HuH-7.5 (cell line): ENCODE measurements at regions not wholly inside any gene's neighbourhood (a gene's known extent, or its start where the extent isn't known, plus 50 kb on each side); places are given as distances from the start of the nearest gene placed in this dataset.
"Not testable (repeated sequence)": the region's sequence is repeated elsewhere in the genome, so short reads cannot be mapped to it uniquely, and the experiment has no call there.

Experiments used
- DNase-seq: peaks from one replicate; pipeline ENCODE4 v3.0.0; 2011; ENCODE audit warnings: low spot score

DNA sequence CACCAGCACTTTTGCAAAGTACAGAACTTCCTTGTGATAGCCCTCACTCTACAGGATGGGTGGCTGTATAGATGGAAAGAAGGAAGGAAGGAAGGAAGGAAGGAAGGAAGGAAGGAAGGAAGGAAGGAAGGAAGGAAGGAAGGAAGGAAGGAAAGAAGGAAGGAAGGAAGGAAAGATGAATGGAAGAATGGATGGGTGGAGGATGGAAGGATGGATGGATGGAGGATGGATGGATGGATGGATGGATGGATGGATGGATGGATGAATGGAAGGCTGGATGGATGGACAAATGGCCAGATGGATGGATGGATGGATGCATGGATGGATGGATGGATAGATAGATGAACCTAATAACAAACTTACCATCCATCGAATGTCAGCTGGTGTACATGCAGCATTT, 256.9 kb downstream of the ANKRD60 start:
- not testable (repeated sequence) for DNase-seq

DNA sequence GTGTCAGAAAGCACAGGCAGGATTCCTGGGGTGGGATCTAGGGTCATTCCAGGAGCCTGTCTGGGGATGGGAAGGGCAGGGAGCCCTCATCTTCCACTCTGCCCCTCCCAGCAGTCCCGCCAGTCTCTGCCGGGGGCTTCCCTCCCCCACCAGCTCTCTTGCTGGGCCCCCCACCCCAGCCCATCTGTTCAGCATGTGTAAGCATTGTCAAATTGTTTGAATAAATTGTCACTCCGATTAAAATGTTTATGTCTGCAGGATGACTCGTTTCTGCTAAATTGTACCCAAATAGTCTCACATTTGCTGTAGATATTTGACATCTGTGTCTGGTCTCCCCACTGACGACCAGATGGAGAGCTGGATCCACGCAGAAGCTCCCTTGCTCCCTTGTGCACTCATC, 257.6 kb downstream of the ANKRD60 start:
- no peak for DNase-seq

DNA sequence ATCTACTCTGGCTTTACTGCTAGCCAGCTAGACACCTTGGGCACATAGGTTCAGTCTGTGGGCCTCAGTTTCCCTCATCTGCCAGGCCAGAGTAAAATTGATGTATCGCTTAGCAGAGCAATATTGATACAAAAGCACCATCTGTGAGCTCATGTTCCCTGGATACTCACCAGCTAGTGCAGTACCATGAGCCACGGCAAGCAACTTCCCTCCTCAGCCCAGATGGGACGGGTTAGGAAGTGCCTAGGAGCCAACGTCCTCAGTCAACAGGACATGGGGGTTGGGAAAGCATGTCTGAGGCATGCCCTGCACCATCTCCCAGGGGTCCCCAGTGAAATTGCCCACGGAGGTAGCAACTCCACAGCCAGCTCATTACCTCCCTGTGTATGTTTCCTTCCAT, 258.3 kb downstream of the ANKRD60 start:
- no peak for DNase-seq

DNA sequence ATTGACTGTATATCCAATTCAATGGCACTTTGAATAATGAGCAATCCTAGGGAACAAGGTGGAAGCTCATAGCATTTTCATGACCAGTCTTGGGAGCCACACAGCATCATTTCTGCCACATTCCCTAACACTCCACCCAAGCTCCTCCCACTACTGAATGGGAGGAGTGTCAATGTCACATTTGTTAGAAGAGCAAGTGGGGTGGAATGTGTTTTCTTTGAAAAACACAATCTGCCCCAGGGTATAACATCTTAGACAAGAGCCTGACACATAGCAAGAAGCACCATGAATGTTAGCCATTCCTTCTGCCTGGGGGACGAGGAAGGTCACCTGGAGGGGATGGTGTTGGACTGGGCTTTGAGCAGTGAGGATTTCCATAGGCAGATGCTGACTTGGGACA, 258.3 kb upstream of the PMEPA1 start:
- DNase-seq = no peak

DNA sequence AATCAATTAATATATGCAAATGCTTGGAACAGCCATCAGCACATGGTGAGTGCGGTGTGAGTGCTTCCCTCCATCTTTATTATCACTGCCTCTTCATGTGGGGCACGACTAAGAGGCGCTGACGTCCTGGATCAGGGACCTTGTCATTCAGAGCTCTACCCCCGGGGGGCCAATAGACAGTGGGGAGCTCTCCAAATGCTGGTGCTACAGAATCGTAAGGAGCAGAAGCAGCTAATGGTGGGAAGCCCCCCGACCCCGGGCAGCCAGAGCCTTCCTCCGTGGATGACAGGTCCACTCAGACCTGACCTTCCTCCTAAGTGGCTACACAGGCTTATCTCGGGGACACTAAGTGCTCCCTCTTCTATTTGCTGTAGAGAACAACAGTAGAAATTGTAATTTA, 257.5 kb upstream of the PMEPA1 start:
- DNase-seq = no peak

DNA sequence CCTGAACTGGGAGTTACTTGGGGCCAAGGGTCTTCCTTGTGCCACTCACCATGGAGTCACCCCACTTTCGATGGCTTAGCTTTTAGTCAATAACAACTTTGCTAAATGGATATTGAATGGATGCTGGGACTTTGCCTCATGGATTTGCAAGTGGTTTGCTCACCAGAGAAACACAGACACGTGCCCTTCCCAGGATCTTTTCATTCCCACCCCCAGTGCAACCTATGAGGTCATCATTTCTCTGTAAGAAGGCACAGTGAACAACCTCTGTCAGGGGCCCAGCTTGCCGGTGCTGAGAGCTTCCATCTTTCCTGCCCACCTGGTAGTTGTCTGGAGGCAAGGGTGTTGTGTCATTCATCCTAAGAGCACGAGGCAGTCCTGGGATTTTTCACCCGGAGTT, 256.8 kb upstream of the PMEPA1 start:
- DNase-seq = no peak

DNA sequence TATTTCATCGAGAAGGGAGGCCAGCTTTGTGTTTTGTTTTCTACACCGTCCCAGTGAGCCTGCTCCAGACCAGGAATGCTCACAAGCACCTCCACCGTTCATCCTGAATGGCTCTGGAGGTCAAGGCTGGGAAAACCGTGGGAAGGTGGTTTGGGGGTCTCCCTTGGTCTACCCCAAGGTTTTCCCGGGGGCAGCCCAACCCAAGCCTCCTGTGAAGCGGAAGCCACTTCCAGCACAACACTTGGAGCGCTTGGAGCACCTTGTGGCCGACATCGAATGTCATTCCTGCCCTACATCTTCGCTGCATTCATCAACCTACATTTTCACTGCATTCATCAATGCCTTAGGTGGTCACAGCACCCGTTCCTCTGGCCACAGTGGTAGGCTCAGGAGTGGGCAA, 255.6 kb upstream of the PMEPA1 start:
- DNase-seq = no peak

DNA sequence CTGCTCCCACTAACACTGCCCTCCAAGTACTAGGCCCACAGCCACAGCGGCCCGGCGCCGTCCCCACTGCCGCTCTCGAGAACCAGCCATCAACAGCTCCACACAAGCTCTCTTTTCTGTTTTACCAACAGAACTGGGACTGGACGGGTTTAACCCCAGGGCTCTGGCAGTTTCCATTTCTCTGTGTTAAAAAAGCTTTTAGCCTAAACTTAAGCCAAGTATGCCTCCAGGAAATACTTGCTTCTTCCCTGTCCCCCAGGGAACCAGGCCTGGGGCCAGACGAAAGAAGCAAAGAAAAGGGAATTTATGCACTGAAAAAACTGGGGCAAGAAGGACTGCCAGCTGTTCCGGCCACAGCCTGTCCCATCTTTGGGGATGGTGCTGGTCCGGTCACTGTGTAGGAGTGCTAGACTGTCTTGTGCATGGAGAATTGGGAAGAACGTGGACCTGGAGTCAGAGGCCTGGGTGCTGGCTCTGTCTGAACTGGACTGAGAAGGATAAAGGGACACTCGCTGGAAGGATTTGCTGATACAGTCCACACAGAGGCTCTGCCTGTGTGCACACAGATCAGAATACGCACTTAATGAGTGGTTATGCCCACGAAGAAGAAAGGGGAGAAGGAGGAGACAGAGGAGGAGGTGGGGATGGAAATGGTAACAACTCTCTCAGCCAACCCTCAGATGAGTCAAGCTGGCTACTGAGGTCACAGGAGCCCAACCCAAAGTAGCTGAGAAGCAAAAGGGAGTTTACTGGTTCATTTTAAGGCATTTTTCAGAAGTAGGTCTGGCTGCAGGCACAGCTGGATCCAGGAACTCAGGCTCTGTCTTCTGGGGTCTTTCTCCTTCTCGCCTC, 254.4 kb upstream of the PMEPA1 start:
- DNase-seq = no peak

DNA sequence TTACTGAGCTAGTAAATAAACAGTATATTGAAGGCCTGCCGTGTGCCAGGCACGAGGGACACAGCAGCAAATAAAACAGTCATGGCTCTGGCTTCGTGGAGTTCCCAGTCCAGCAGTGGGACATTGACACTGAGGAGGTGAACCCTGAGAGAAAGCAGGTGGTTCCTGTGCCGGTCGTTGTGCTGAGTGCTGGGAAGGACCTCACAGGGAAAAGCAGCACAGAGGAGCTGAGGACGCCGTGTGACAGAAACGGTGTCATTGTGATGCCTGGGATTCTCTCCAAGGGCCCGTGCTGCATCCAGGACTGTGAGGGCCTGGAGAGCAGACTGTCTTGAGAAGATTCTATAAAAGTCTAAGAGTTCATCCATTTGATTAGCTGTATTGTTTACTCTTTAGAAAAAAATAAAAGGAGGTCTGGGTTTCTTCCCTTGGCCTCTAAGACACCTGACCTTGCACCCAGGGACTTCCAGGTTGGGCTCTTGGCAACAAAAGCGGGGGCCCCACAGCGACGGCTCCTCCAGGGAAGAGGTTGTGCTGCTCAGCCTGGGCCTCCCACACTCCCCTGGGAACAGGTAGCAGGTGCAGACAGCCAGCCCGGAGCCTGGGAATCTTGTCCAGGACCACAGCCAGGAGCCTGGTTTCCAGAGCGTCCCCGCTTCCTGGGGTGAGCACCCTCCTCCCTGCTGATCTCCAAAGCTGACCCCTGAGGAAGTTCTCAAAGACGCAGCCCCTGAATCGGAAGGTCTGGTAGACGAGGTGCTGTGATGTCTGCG, 251.2 kb upstream of the PMEPA1 start:
- DNase-seq = no peak

DNA sequence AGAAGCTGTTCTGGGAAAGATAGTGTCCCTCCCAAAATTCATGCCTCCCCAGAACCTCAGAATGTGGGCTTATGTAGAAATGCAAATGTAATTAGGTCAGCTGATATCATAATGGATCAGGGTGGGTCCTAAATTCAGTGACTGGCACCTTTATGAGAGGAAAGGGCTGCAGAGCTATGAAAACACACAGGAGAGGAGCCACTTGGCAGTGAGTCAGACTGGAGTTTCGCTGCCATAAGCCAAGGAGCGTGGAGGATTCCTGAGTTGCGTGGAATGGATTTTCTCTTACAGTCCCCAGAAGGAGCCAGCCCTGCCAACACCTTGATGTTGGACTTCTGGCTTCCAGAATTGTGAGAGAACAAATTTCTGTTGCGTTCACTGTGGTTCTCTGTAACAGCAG, 249.8 kb upstream of the PMEPA1 start:
- DNase-seq = no peak

DNA sequence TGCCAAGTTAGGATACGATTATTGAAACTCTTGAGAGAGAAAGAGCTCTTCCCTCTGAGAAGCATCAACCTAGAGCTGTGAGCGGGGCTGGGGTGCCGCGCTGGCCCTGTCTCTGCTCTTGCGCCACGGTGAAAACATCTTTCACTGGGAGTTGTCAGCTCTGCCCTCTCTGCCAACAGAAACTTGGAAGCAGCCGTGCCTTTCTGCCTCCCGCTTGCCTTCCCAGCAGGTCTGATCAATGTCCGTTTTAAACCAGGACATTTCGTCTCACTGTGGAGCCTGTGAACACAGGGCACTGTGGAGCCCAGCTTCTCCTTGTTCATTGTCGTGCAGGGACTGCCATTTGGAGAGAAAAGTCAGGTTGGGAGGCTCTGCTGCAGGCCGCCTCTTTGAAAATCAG, 249.2 kb upstream of the PMEPA1 start:
- DNase-seq = no peak

DNA sequence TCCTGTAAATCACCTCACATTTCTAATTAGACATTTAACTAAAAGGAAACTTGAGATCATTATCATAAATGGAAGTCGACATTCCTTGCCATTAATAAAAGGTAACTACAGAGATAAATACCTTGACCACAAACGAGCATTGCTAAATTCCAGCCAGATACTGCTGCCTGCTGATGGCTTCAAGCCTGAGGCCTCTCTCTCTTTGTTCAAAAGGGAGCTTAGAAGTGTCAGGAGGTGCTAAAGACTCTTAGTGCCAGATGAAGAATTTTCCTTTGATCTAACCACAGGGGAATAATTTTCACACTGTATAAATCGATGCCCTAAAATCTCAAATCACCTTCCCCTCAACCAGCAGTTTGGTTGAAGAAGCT, 248.2 kb upstream of the PMEPA1 start:
- no peak for DNase-seq

DNA sequence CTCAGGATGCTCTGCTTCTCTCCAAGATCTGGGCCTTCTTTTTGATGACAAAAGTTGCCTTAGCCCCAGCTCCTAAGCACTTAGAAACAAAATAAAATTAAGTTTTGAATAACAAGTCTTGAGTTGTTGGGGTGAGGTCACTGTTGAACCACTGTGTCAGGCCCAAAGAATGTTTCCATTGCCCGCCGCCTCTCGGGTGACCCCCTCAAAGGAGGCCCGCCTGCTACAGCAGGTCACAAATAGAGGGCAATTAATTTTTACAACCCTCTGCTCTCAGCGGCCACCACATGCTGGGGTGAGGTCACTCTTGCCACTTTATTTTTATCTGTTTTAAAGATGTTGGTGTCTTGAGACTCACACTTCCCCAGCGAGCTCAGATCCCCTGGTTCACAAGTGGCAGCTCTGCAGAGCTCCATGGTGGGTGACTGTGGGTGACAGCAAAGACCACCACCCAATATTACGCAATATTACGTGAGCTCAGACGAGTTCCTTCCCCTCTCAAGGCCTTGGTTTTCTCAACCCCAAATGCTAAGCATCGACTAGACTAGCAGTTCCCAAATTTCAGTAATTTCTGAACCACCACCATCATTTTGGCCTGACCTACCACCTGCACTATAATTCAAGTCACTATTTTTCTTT, 247.7 kb upstream of the PMEPA1 start:
- no peak for DNase-seq

DNA sequence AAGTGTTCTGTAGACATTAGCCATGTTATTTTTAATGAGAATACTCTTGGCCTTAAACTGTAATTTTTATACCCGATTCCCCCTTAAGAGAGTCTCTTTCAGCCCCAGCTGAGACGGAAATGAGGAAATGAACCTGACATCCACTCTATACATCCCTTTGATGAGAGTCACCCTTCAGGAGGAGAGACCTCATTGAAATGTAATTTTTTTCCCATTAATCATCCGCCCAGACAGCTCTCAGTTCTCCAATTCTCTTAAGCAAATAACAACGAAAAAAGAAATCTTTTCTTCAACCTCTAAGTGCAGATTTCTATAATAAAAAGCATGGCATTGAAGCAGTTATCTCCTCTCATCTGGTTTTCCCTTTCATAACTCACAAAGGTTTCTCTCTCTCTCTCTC, 243.8 kb upstream of the PMEPA1 start:
- no peak for DNase-seq

DNA sequence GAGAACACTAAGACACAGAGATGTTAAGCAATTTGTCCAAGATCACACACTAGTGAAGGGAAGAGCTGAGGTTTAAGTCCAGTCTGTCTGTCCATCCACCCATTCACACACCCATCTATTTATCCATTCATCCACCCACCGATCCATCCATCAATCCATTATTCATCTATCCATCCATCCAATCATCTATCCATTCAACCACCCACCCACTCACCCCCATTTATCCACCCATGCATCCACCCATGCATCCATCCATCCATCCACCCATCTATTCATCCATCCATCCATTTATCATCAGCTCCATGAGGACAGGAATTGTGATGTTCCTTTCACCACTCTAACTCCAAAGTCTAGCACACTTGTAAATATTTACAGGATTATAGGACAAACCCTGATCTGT, 242.3 kb upstream of the PMEPA1 start:
- DNase-seq = no peak

DNA sequence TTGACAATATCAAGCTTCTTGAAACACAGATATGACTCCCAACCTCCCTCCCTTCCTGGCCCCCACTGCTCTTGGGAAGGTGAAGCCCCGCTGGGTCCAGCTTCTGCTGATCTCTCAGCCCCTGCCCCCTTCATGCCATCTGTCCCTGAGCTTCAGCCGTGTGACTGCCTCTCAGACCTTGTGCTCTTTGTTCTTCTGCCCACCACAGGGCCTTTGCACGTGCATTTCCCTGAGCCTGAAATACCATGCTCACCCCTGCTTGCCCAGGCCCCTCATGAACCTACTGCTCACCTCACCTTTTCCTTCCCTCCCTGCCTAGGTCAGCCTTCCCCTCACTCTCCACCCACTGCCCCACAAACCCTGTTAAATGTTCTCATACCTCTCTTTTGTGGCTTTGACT, 241.7 kb upstream of the PMEPA1 start:
- DNase-seq = no peak

DNA sequence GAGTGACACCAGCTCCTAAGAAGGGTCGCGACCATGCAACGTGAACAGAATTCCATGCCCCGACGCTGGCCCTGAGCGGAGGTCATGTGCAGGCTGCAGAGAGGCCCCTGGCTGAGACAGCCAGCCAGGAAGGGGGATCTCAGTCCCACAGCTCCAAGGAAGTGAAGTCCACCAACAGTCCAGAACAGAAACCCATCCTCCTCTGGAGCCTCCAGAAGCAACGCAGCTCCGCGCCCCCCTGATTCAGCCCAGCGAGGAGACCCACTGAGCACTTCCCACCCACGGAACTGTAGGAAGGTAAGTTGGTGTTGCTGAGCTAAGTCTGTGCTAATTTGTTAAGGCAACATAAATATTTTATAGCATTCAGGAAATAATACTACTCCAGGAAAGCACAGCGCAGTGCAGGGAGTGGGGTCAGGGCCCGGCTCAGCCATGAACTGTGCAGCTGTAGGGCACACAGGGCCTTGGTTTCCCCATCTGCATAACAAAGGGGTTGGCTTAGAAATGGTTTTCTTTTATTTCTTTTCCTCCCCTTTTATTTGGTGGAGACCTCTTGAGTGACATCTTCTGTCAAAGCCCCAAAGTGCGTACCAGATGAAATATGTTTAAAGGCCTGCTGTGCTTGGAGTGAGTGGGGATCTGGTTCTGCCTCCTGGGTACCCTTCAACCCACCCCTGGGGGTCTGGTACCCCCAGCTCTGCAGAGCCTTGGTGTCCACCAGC, 241.1 kb upstream of the PMEPA1 start:
- no peak for DNase-seq

DNA sequence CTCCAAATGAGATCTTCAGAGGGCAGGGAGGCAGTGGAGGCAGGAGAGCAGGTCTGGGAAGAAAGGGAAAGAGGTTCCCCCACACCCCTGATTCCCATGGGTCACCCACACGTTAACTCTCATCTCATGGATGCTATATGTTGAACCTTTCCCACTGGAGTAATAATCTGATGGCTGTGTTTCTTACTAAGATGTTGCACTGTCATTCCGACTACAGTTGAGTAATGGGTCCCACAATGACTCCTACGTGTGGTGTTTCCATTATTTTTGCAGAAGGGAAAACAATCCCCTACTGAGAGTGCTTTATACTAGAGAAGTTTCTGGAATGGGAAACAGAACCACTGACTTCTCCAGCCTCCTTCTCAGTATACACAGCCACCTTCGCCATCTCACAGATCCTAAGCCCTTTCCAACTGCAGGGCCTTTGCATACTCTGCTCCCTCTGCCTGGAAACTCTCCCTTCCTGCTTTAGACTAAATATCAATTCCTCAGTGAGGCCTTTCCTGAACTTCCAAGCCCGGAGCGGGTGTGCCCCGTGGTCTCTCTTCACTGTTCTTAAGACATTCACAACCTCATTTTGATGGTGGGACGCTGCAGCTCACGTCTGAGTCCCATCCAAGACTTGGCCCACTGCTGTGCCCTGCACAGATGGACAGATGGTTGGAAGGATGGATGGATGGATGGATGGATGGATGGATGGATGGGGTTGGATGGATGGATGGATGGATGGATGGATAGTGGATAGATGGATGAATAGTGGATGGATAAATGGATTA, 238.6 kb upstream of the PMEPA1 start:
- no peak for DNase-seq

DNA sequence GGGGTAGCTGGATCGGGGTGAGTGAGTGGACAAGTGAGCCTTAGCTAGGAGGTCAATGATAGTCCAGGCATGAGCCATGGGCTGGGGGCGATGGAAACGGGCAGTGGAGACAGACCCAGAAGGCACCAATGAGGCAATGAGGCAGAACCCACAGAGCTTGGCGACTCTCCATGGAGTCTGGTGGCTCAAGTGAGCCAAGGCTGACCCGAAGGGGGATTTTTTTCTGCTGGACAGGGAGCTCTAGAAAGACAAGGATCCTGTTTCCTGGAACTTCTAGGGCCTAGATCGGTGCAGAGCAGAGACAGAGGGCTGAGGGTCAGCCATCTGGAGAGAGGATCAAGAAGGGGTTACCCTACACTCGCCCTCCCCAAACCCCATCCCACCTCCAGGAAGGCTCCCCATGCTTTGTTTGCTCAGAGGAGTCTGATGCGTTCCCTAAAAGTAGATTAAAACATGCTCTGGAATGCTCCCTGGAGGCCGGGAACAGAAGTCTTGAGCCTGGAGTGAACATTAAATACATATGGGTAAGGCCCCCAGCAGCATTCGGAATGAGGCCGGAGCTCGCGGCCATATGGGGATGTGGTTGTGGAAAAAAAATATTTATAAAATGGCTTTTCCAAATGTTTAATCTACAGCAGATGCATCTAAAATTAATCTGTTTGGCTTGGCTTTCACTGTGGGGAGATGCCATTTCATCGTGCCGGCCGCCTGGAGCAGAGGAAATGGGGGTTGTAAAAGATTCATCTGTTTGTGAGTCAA, 237.8 kb upstream of the PMEPA1 start:
- DNase-seq = no peak

DNA sequence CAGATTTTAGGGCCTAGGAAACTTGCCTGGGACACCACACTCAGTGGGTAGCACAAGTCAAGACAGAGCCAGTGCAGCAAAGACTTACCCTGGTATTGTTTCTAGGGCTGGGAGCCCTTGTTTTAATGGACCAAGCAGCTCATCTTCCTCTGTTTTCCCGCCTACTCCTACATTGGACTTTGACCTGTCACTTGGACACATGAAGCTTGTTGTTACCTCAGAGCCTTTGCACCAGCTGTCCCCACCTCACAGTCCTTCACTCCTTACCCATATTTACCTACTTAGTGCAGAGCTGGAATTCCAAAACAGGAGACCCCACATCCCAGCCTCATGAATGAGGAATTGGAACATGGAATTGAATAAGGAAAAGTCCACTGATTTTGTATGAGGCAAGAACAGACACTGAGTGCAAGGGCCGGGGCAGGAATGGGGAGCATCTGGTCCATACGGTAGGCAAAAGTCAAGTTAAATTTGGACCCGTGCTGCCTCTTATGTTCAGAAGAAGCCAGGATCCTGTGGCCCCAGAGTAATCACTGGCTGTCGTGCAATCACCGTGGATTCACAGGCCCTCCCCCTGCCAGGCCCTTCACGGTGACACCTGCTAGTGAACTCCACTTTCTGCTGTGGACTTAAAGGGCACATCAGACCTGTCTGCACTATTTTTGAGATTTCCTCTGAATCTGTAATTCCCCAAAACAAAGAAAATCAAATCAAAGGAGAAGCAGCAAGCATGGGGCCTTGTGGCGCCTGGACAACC, 236.9 kb upstream of the PMEPA1 start:
- DNase-seq = no peak
